Stromal cell of bone marrow (primary cell): ENCODE measurements at regions not wholly inside any gene's neighbourhood (a gene's known extent, or its start where the extent isn't known, plus 50 kb on each side); places are given as distances from the start of the nearest gene placed in this dataset.
"Not testable (repeated sequence)": the region's sequence is repeated elsewhere in the genome, so short reads cannot be mapped to it uniquely, and the experiment has no call there.

ENCODE experiments used
- DNase-seq: peaks from one replicate; pipeline ENCODE4 v3.0.0-alpha.2; 2012; ENCODE audit warnings: low read depth

- no peak for DNase-seq
These were observed 204.6 kb upstream of the TSC22D1 start for GRCh38 chr13:44780591-44781280.

GRCh38 chr13:44778761-44779484 lies 202.8 kb upstream of the TSC22D1 start:
- DNase-seq = no peak

- not testable (repeated sequence) for DNase-seq
These were observed 199.2 kb upstream of the TSC22D1 start for GRCh38 chr13:44775290-44775689.

GRCh38 chr13:44770951-44771350 lies 194.8 kb upstream of the TSC22D1 start:
- no peak for DNase-seq

GRCh38 chr13:44769686-44770085 lies 193.6 kb upstream of the TSC22D1 start:
- no peak for DNase-seq

- DNase-seq = peak; percentile 57
These were observed 192.8 kb upstream of the TSC22D1 start for GRCh38 chr13:44768775-44769581.

GRCh38 chr13:44768239-44768638 lies 192.1 kb upstream of the TSC22D1 start:
- DNase-seq = no peak

GRCh38 chr13:44765001-44765471 lies 188.9 kb upstream of the TSC22D1 start:
- no peak for DNase-seq

- no peak for DNase-seq
These were observed 188.2 kb upstream of the TSC22D1 start for GRCh38 chr13:44764302-44764692.

GRCh38 chr13:44763615-44764301 lies 187.6 kb upstream of the TSC22D1 start:
- DNase-seq = no peak

- DNase-seq = no peak
These were observed 186.8 kb upstream of the TSC22D1 start for GRCh38 chr13:44762911-44763310.

- no peak for DNase-seq
These were observed 184.3 kb upstream of the TSC22D1 start for GRCh38 chr13:44760434-44760833.

GRCh38 chr13:44759384-44760360 lies 183.5 kb upstream of the TSC22D1 start:
- no peak for DNase-seq

- peak; percentile 79 for DNase-seq
These were observed 182.7 kb upstream of the TSC22D1 start for GRCh38 chr13:44758630-44759383.

GRCh38 chr13:44757671-44758070 lies 181.5 kb upstream of the TSC22D1 start:
- no peak for DNase-seq

GRCh38 chr13:44756276-44756810 lies 180.2 kb upstream of the TSC22D1 start:
- DNase-seq = no peak

GRCh38 chr13:44755872-44756271 lies 179.7 kb upstream of the TSC22D1 start:
- DNase-seq = peak; percentile 18

GRCh38 chr13:44752164-44752563 lies 176.0 kb upstream of the TSC22D1 start:
- no peak for DNase-seq

GRCh38 chr13:44750630-44751029 lies 174.5 kb upstream of the TSC22D1 start:
- no peak for DNase-seq

- no peak for DNase-seq
These were observed 173.8 kb upstream of the TSC22D1 start for GRCh38 chr13:44749906-44750305.
